ENCODE measurements at regions not wholly inside any gene's neighbourhood (a gene's known extent, or its start where the extent isn't known, plus 50 kb on each side); places are given as distances from the start of the nearest gene placed in this dataset.

GRCh38 chr2:208880171-208880570 lies 473.6 kb downstream of the PTH2R start:
- 95% methylated on average over 4 of the region's 4 CpGs; no CpG with 5 or more reads in 1 of the 2 experiments for WGBS, 2 experiments (ENCODE audit: extremely low coverage in 1 of 2, insufficient coverage in 1 of 2, insufficient read length in 1 of 2, insufficient replicate concordance in 2 of 2, low coverage in 1 of 2, low lambda C conversion rate in 2 of 2, missing lambda C conversion rate in 1 of 2)
- H3K9ac ChIP-seq (replicated peaks in 1 of 4; ENCODE audit: extremely low read depth in 1 of 4, low read depth in 3 of 4, low read length in 3 of 4), result no peak overlapping the region
- TF ChIP-seq SP2 (IDR thresholded peaks at IDR 0.05; ENCODE audit: low read length), result no peak
- TF ChIP-seq BACH1 (IDR thresholded peaks at IDR 0.05; ENCODE audit: low read length), result no peak
- no peak for TF ChIP-seq RNF2 (IDR thresholded peaks at IDR 0.05; ENCODE audit: borderline replicate concordance, low read depth, low read length, missing control alignments, poor library complexity, severe bottlenecking)
- TF ChIP-seq SIX5 (IDR thresholded peaks at IDR 0.05; ENCODE audit: low read depth, low read length), result no peak
- TF ChIP-seq SIN3A (conservative IDR thresholded peaks at IDR 0.05 in 1 of 2, IDR thresholded peaks at IDR 0.05 in 1 of 2; ENCODE audit: low read depth in 1 of 2, low read length in 2 of 2), result no peak
- TF ChIP-seq YY1 (IDR thresholded peaks at IDR 0.05; ENCODE audit: low read depth, low read length), result no peak
- TF ChIP-seq CTBP2 (IDR thresholded peaks at IDR 0.05; ENCODE audit: borderline replicate concordance, insufficient read depth, insufficient read length, low read length), result no peak
- TF ChIP-seq BRCA1 (IDR thresholded peaks at IDR 0.05; ENCODE audit: low read depth, low read length), result no peak
- TF ChIP-seq RXRA (IDR thresholded peaks at IDR 0.05; ENCODE audit: insufficient read depth, low read depth, low read length), result no peak
- TF ChIP-seq, protein P1, sequence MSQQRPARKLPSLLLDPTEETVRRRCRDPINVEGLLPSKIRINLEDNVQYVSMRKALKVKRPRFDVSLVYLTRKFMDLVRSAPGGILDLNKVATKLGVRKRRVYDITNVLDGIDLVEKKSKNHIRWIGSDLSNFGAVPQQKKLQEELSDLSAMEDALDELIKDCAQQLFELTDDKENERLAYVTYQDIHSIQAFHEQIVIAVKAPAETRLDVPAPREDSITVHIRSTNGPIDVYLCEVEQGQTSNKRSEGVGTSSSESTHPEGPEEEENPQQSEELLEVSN (IDR thresholded peaks at IDR 0.05), result no peak
- no peak for TF ChIP-seq RBBP5 (IDR thresholded peaks at IDR 0.05; ENCODE audit: borderline replicate concordance, low read depth, low read length)
- no peak for TF ChIP-seq ZNF274 (IDR thresholded peaks at IDR 0.05; ENCODE audit: borderline replicate concordance, extremely low read depth, low read length)
- TF ChIP-seq SIRT6 (IDR thresholded peaks at IDR 0.05; ENCODE audit: low read length), result no peak
- no peak for TF ChIP-seq TCF12 (IDR thresholded peaks at IDR 0.05; ENCODE audit: low read depth, low read length)
- TF ChIP-seq GTF2F1 (IDR thresholded peaks at IDR 0.05; ENCODE audit: borderline replicate concordance, low read depth, low read length), result no peak

More at GRCh38 chr2:208880171-208880570, 473.6 kb downstream of the PTH2R start:
- Histone ChIP-seq H4K20me1 (replicated peaks in 1 of 2; ENCODE audit: control insufficient read depth in 1 of 2, insufficient read depth in 2 of 2, low read length in 2 of 2) (no peaks in the 10 kb centered on the region), H3K4me2 (ENCODE audit: insufficient read depth in 1 of 2, low read depth in 2 of 2, low read length in 2 of 2) (no peak overlapping the region), H3K18ac (ENCODE audit: extremely low read depth, low read length) (no peak overlapping the region), H3K4me1 (replicated peaks in 1 of 4; ENCODE audit: control insufficient read depth in 3 of 4, insufficient read depth in 4 of 4, low read length in 3 of 4) (no peaks in the 10 kb centered on the region), H3K4ac (replicated peaks; ENCODE audit: insufficient read length, low read depth, low read length) (no peak overlapping the region), H3K14ac (ENCODE audit: insufficient read length) (no peak overlapping the region), H3K9me3 (ENCODE audit: insufficient read depth in 2 of 2, low read depth in 1 of 2, low read length in 1 of 2) (no peaks in the 10 kb centered on the region), H3K4me3 (ENCODE audit: extremely low read depth in 1 of 4, insufficient read depth in 2 of 4, low read depth in 3 of 4, low read length in 4 of 4) (no peak overlapping the region), H4K8ac (ENCODE audit: extremely low read depth, insufficient read depth, low read length) (no peak overlapping the region), H3K27ac (ENCODE audit: low read depth, low read length) (no peak overlapping the region), H2AK5ac (ENCODE audit: low read depth, low read length) (no peak overlapping the region), H3K79me2 (ENCODE audit: control insufficient read depth in 1 of 2, insufficient read depth in 2 of 2, low read length in 2 of 2) (no peaks in the 10 kb centered on the region), H3K27me3 (replicated peaks in 1 of 4; ENCODE audit: control insufficient read depth in 3 of 4, extremely low read depth in 1 of 4, insufficient read depth in 3 of 4, low read length in 3 of 4) (no peaks in the 10 kb centered on the region), H3K23me2 (ENCODE audit: low read depth, low read length) (no peaks in the 10 kb centered on the region), H2BK15ac (ENCODE audit: low read length) (no peak overlapping the region), H4K91ac (replicated peaks; ENCODE audit: insufficient read length, low read length) (no peak overlapping the region), H2AFZ (ENCODE audit: low read length) (no peak overlapping the region), H2BK20ac (ENCODE audit: low read length) (no peak overlapping the region), H3K36me3 (ENCODE audit: control insufficient read depth in 2 of 4, insufficient read depth in 4 of 4, low read length in 3 of 4) (no peaks in the 10 kb centered on the region), H2BK12ac (ENCODE audit: low read depth, low read length) (no peak overlapping the region), H2BK5ac (ENCODE audit: low read depth, low read length) (no peak overlapping the region), H3K79me1 (ENCODE audit: low read depth, low read length) (no peaks in the 10 kb centered on the region), H2BK120ac (replicated peaks; ENCODE audit: low read depth, low read length) (no peak overlapping the region), H3K23ac (ENCODE audit: insufficient read length) (no peak overlapping the region), H4K5ac (ENCODE audit: insufficient read length, low read depth, low read length) (no peak overlapping the region), H3K56ac (replicated peaks; ENCODE audit: insufficient read length, low read depth, low read length) (no peak overlapping the region)
- ChIA-PET POLR2A (ENCODE audit: partially characterized antibody) (no interaction called here), CTCF (ENCODE audit: partially characterized antibody) (no interaction called here)
- FAIRE-seq (no peak), DNase-seq (ENCODE audit: low read depth in 1 of 2, low spot score in 2 of 2) (no peak)
